Liver (tissue), 3 donors: ENCODE measurements at regions not wholly inside any gene's neighbourhood (a gene's known extent, or its start where the extent isn't known, plus 50 kb on each side); places are given as distances from the start of the nearest gene placed in this dataset.

Experiments
- ATF3 ChIP-seq: IDR thresholded peaks from 2 replicates; pipeline ENCODE4 v1.6.1; 2016; ENCODE audit warnings: antibody characterized with exemption
- CTCF ChIP-seq: fragments of 150-350 bp; IDR thresholded peaks from 2 replicates; pipeline ENCODE4 v1.5.1; 2017; ENCODE audit warnings: improper control_type of control experiment, low read depth, low read length; ENCODE audit not compliant: missing input control
- EGR1 ChIP-seq, 2 donors: IDR thresholded peaks; 2 replicates each; pipeline ENCODE4 v1.6.1; 2016 to 2018; ENCODE audit warnings: antibody characterized with exemption in 2 of 2, low read depth in 2 of 2
- GABPA ChIP-seq, 2 donors: IDR thresholded peaks in 1 of 2; conservative IDR thresholded peaks in 1 of 2; 2 replicates each; pipeline ENCODE4 v1.6.1; 2016; ENCODE audit warnings: antibody characterized with exemption in 2 of 2, mild to moderate bottlenecking in 1 of 2, moderate library complexity in 1 of 2
- JUND ChIP-seq, 2 donors: IDR thresholded peaks; 2 replicates each; pipeline ENCODE4 v1.6.1; 2016; ENCODE audit warnings: antibody characterized with exemption in 2 of 2
- MAX ChIP-seq: IDR thresholded peaks from 2 replicates; pipeline ENCODE4 v1.6.1; 2016; ENCODE audit warnings: antibody characterized with exemption
- NR2F2 ChIP-seq: IDR thresholded peaks from 2 replicates; pipeline ENCODE4 v1.6.1; 2016; ENCODE audit warnings: antibody characterized with exemption
- RAD21 ChIP-seq, 2 donors: IDR thresholded peaks; 2 replicates each; pipeline ENCODE4 v1.6.1; 2016; ENCODE audit warnings: antibody characterized with exemption in 2 of 2, mild to moderate bottlenecking in 2 of 2
- REST ChIP-seq: IDR thresholded peaks from 2 replicates; pipeline ENCODE4 v1.6.1; 2016; ENCODE audit warnings: antibody characterized with exemption, mild to moderate bottlenecking
- RXRA ChIP-seq, 2 donors: IDR thresholded peaks; 2 replicates each; pipeline ENCODE4 v1.6.1; 2017 to 2018; ENCODE audit warnings: antibody characterized with exemption in 2 of 2, mild to moderate bottlenecking in 1 of 2
- SP1 ChIP-seq: IDR thresholded peaks from 2 replicates; pipeline ENCODE4 v1.6.1; 2018; ENCODE audit warnings: antibody characterized with exemption, mild to moderate bottlenecking
- TAF1 ChIP-seq: conservative IDR thresholded peaks from 2 replicates; pipeline ENCODE4 v1.6.1; 2016; ENCODE audit warnings: antibody characterized with exemption, mild to moderate bottlenecking
- YY1 ChIP-seq: IDR thresholded peaks from 2 replicates; pipeline ENCODE4 v1.6.1; 2016; ENCODE audit warnings: antibody characterized with exemption, mild to moderate bottlenecking
- ZBTB33 ChIP-seq: IDR thresholded peaks from 2 replicates; pipeline ENCODE4 v1.6.1; 2016; ENCODE audit warnings: antibody characterized with exemption
- donor health status: healthy.
- donor health status: healthy.

DNA sequence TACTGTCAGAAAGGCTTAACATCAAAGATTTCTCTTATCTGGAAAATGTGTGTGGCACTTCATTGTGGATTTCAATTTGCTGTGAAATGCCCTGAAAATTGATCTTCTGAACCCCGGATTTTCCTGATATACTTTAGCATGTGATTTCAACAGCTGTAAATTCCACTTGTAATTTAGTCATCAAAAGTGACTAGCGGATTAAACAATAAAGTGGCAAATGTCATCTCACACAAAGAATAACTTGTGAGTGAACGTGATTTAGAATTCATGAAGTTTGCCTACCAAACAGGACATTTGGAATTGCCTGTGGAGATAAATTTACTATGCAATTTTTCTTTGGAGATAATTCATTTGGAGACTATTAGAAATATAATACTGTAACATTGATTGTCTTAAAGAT is 601.6 kb downstream of the COL12A1 start:
- no peak for TF ChIP-seq CTCF
- TF ChIP-seq YY1 = no peak
- no peak for TF ChIP-seq ZBTB33
- no peak for TF ChIP-seq REST
- no peak for TF ChIP-seq JUND (IDR thresholded peaks at IDR 0.05)
- TF ChIP-seq TAF1 = no peak
- TF ChIP-seq SP1 = no peak
- no peak for TF ChIP-seq RAD21 (IDR thresholded peaks at IDR 0.05)
- no peak for TF ChIP-seq ATF3
- no peak for TF ChIP-seq MAX
- TF ChIP-seq GABPA (IDR thresholded peaks at IDR 0.05 in 1 of 2, conservative IDR thresholded peaks at IDR 0.05 in 1 of 2) = no peak
- TF ChIP-seq NR2F2 = no peak
- TF ChIP-seq RXRA (IDR thresholded peaks at IDR 0.05) = no peak
- TF ChIP-seq EGR1 (IDR thresholded peaks at IDR 0.05; ENCODE audit: low read depth in 2 of 2) = no peak
